Esophagus muscularis mucosa (tissue), 4 donors: ENCODE measurements at regions not wholly inside any gene's neighbourhood (a gene's known extent, or its start where the extent isn't known, plus 50 kb on each side); places are given as distances from the start of the nearest gene placed in this dataset.
"Not testable (repeated sequence)": the region's sequence is repeated elsewhere in the genome, so short reads cannot be mapped to it uniquely, and the experiment has no call there.

ENCODE experiments used
- DNase-seq: peaks from one replicate; pipeline ENCODE4 v3.0.0-alpha.2; 2017; ENCODE audit errors: extremely low spot score
- H3K27ac ChIP-seq, 4 donors: fragments of 200-600 bp; sonication (generic); replicated peaks in 1 of 4; 1 replicate in 3 of 4; 2 replicates in 1 of 4; pipeline ENCODE4 v1.5.1; 2016 to 2019; ENCODE audit warnings: mild to moderate bottlenecking in 1 of 4
- H3K27me3 ChIP-seq, 4 donors: fragments of 200-600 bp; sonication (generic); one replicate each; pipeline versions ENCODE4 v1.5.1 to v1.6.0; 2016 to 2019
- H3K36me3 ChIP-seq, 4 donors: fragments of 200-600 bp; sonication (generic); one replicate each; pipeline ENCODE4 v1.5.1; 2016 to 2019
- H3K4me1 ChIP-seq, 4 donors: fragments of 200-600 bp; sonication (generic); one replicate each; pipeline ENCODE4 v1.5.1; 2016 to 2019
- H3K4me3 ChIP-seq, 4 donors: fragments of 200-600 bp; sonication (generic); 1 replicate in 2 of 4; 2 replicates in 2 of 4; pipeline ENCODE4 v1.5.1; 2016 to 2019; ENCODE audit warnings: mild to moderate bottlenecking in 4 of 4, moderate library complexity in 1 of 4
- H3K9me3 ChIP-seq, 4 donors: fragments of 200-600 bp; sonication (generic); 1 replicate in 3 of 4; 2 replicates in 1 of 4; pipeline ENCODE4 v1.5.1; 2016 to 2019
- POLR2AphosphoS5 ChIP-seq, 2 donors: sonication (generic); formaldehyde crosslinking; IDR thresholded peaks; one replicate each; pipeline ENCODE4 v1.6.1; 2017; ENCODE audit warnings: antibody characterized with exemption in 2 of 2
- WGBS: methylation state at CpG from one replicate; pipeline ENCODE4 v1.1.5; 2018; 5-methylcytosine and 5-hydroxymethylcytosine counted together
- intact Hi-C: fragments of 100-400 bp; cut with DNase I; formaldehyde crosslinking; loops from one replicate; pipeline ENCODE4 v1.15.1; 2023
- small RNA-seq, 3 donors: library from RNA; depleted of rRNA; stranded (forward); fragments of <200 nt; gene quantifications; one replicate each; pipeline ENCODE3, GENCODE V24; 2016

DNA sequence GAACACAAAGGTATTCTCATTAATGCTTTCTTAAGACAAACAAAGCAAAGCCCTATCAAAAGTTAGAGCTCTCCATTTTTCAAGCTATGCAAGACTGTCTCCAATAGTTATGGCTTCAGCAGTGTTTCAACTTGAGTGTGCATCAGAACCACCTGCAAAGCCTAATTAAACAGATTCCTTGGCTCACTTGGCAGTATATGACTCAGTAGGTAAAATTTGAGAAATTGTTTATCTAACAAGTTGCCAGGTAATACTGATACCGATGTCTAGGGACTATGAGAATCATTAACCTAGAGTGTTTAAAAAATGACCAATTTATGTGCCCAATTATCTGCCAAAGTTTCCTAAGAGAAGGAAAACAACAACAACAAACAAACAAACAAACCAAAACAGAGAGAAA is 60.3 kb upstream of the PARP8 start:
- H3K36me3 ChIP-seq: no peaks in the 10 kb centered on the region
- 79% methylated on average over 1 of the region's 1 CpG for WGBS
- H3K9me3 ChIP-seq: no peaks in the 10 kb centered on the region
- no peaks in the 10 kb centered on the region for H3K4me1 ChIP-seq
- TF ChIP-seq POLR2AphosphoS5 (IDR thresholded peaks at IDR 0.05): no peak
- intact Hi-C loops: no loop called here
- no peak overlapping the region for H3K27ac ChIP-seq
- no peak for DNase-seq
- H3K4me3 ChIP-seq: no peak overlapping the region
- no peaks in the 10 kb centered on the region for H3K27me3 ChIP-seq

DNA sequence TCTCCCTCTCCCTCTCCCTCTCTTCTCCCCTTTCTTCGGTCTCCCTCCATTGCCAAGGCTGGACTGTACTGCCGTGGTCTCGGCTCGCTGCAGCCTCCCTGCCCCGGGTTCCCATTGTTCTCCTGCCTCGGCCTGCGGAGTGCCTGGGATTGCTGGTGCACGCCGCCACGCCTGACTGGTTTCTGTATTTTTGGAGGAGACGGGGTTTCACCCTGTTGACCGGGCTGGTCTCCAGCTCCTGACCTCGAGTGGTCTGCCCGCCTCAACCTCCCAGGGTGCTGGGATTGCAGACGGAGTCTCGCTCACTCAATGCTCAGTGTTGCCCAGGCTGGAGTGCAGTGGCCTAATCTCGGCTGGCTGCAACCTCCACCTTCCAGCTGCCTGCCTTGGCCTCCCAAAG is 59.0 kb upstream of the PARP8 start:
- H3K27ac ChIP-seq, H3K36me3 ChIP-seq, H3K27me3 ChIP-seq, DNase-seq, H3K9me3 ChIP-seq, intact Hi-C loops, H3K4me3 ChIP-seq, H3K4me1 ChIP-seq: not testable (repeated sequence)
- WGBS: 93% methylated on average over 15 of the region's 17 CpGs

DNA sequence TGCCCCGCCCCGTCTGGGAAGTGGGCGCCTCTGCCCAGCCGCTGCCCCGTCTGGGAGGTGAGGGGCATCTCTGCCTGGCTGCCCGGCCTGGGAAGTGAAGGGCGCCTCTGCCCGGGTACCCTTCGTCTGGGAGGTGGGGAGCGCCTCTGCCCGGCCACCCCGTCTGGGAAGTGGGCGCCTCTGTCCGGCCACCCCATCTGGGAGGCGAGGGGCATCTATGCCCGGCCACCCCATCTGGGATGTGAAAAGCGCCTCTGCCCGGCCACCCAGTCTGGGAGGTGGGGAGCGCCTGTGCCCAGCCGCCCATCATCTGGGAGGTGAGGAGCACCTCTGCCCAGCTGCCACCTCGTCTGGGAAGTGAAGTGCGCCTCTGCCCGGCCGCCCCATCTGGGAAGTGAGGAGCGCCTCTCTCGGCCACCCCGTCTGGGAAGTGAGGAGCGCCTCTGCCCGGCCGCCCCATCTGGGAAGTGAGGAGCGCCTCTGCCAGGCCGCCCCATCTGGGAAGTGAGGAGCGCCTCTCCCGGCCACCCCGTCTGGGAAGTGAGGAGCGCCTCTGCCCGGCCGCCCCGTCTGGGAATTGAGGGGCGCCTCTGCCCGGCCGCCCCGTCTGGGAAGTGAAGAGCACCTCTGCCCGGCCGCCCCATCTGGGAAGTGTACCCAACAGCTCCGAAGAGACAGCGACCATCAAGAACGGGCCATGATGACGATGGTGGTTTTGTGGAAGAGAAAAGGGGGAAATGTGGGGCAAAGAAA is 58.3 kb upstream of the PARP8 start:
- DNase-seq, H3K9me3 ChIP-seq, intact Hi-C loops, H3K27ac ChIP-seq, H3K27me3 ChIP-seq, H3K4me1 ChIP-seq, H3K36me3 ChIP-seq, H3K4me3 ChIP-seq: not testable (repeated sequence)
- WGBS: 85% methylated on average over 28 of the region's 49 CpGs

DNA sequence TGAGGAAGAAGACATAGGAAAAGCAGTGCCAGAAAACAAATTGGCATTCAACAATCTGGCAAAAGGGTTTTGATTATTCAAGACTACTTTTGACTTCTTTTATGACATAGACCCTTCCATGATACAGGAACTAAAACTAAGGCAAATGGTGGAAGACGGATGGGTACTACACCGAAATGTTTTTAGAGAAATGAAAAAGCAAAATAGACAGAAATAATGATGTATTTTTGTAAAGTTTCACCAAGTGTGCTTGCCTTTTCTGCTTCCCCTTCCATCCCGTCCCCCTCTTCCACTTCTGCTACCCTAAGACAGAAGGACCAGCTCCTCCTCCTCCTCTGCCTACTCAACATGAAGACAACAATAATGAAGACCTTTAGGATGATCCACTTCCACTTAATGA is 53.4 kb upstream of the PARP8 start:
- H3K27ac ChIP-seq, H3K36me3 ChIP-seq, H3K4me1 ChIP-seq, DNase-seq, H3K27me3 ChIP-seq, H3K4me3 ChIP-seq, intact Hi-C loops, H3K9me3 ChIP-seq: not testable (repeated sequence)
- WGBS: 79% methylated on average over 3 of the region's 3 CpGs

Small RNA genes lying in the stretch of these regions (small RNA-seq; reads per million reads assigned to genes)
- 0 reads per million in 3 donors for gene AC112187.2
